Keratinocyte (primary cell): ENCODE measurements at regions not wholly inside any gene's neighbourhood (a gene's known extent, or its start where the extent isn't known, plus 50 kb on each side); places are given as distances from the start of the nearest gene placed in this dataset.

Experiments
- EZH2 ChIP-seq: IDR thresholded peaks from one replicate; pipeline ENCODE4 v1.6.1; 2012; ENCODE audit warnings: inconsistent platforms, mild to moderate bottlenecking, low read length, moderate library complexity
- TF ChIP-seq, protein P1 (sequence below), 3 experiments: IDR thresholded peaks in 1 of 3; conservative IDR thresholded peaks in 1 of 3; optimal IDR thresholded peaks in 1 of 3; 2 replicates in 2 of 3; 3 replicates in 1 of 3; pipeline versions ENCODE3 to v1.5.1; 2011; ENCODE audit warnings: low read length in 3 of 3, mild to moderate bottlenecking in 3 of 3, moderate library complexity in 2 of 3, control low read depth in 1 of 3, inconsistent platforms in 1 of 3; ENCODE audit not compliant: insufficient read depth in 2 of 3; ENCODE audit errors: extremely low read depth in 1 of 3

DNA sequence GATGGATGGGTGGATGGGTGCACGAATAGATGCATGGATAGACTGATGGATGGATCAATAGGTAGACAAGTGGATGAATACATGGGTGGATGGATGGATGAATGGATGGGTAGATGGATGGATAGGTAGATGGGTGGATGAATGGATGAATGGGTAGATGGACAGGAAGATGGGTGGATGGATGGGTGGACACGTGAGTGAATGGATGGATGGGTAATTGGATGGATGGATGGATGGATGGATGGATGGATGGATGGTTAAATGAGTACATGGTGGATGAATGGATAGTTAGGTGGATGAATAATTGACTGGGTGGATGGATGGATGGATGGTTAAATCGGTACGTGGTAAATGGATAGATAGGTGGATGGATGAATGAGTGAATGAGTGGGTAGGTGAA is 89.7 kb upstream of the ZNF469 start:
- TF ChIP-seq, protein P1, sequence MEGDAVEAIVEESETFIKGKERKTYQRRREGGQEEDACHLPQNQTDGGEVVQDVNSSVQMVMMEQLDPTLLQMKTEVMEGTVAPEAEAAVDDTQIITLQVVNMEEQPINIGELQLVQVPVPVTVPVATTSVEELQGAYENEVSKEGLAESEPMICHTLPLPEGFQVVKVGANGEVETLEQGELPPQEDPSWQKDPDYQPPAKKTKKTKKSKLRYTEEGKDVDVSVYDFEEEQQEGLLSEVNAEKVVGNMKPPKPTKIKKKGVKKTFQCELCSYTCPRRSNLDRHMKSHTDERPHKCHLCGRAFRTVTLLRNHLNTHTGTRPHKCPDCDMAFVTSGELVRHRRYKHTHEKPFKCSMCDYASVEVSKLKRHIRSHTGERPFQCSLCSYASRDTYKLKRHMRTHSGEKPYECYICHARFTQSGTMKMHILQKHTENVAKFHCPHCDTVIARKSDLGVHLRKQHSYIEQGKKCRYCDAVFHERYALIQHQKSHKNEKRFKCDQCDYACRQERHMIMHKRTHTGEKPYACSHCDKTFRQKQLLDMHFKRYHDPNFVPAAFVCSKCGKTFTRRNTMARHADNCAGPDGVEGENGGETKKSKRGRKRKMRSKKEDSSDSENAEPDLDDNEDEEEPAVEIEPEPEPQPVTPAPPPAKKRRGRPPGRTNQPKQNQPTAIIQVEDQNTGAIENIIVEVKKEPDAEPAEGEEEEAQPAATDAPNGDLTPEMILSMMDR (optimal IDR thresholded peaks at IDR 0.05 in 1 of 3, IDR thresholded peaks at IDR 0.05 in 1 of 3, conservative IDR thresholded peaks at IDR 0.05 in 1 of 3; ENCODE audit: extremely low read depth in 1 of 3, insufficient read depth in 2 of 3, low read length in 3 of 3), result no peak
- TF ChIP-seq EZH2, result no peak
